ENCODE measurements at regions not wholly inside any gene's neighbourhood (a gene's known extent, or its start where the extent isn't known, plus 50 kb on each side); places are given as distances from the start of the nearest gene placed in this dataset.
A peak's percentile ranks its signal among the peaks of the same experiment; 100 is the strongest.

DNA sequence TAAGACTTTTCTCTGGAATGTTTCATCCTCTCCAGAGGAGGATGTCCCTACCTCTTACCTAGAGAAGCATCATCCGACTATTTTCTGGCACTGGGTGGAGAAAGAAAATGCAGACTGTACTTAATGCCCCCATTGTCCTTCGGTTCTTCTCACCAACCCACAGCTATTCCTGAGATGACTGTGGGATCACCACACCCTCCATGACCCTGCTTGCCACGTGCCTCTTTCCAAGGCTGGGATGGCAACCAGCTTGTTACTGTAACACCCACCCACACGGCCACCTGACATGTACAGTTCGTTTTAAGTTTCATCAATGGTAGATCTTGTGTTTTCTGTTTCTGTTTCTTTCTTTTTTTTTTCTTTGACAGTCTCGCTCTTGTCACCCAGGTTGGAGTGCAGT, 365.2 kb downstream of the FBXO15 start:
- DNase-seq: no peak

DNA sequence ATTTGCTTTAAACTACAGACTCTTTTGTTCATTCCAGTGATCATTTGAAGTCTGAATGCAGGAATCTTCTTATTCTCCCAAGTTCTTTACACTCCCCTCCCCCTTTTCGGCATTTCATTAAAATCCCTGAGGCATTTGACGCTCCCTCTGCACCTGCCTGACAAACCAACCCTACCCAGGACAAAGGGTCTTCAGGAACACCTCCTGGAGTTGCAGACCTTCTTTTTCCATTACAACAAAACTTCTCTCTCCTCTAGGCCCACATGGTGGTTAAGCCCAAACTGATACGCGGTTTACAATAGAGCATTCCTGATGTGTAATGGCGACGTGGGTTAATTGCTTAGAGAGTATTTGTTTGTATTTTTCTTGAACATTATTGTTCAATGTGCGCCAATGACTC, 367.4 kb downstream of the FBXO15 start:
- DNase-seq: no peak

DNA sequence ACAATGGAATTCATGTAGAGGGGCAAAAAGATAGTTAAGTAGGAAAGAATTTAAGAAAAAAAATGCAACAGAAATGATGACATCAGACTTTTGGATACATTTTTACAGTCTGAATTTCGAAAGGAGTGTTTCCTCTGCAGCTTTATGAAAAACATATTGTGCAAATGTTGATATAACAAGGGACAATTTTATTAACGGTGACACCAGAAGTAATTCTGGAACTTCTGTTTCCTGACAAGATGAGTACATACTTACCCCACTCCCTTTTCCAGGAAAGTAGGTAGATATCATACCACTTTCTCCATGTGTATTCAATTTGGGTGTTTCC, 369.6 kb downstream of the FBXO15 start:
- no peak for DNase-seq

DNA sequence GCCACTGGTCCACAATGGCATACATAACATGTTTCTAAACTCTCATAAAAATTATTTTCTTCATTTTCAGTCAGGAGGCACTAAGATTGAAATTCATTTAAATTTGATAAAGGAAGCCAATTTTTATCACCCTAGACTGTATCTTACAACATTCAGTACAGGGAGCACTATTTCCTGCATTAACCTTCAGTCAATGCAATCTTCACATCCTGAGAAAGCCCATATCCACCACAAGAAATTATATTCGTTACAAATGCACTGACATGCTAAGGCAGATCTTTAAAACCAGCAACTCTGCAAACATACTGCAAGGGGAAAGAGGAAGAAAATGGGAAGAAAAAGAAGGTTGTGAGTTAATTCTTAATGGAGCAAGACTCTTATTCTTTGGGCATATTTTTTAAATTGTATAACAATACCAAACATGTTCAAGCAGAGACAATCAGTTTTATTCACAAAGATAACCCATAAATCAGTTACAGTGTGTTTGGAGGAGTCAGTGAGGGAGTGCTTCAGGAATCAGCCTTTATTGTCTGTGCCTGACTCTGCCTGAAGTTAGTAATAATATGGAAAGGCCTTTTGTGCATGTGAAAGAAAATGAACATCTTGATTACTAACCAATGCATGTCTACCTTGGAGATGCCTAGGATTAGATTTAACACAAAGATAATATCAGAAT, 370.1 kb downstream of the FBXO15 start:
- no peak for DNase-seq

DNA sequence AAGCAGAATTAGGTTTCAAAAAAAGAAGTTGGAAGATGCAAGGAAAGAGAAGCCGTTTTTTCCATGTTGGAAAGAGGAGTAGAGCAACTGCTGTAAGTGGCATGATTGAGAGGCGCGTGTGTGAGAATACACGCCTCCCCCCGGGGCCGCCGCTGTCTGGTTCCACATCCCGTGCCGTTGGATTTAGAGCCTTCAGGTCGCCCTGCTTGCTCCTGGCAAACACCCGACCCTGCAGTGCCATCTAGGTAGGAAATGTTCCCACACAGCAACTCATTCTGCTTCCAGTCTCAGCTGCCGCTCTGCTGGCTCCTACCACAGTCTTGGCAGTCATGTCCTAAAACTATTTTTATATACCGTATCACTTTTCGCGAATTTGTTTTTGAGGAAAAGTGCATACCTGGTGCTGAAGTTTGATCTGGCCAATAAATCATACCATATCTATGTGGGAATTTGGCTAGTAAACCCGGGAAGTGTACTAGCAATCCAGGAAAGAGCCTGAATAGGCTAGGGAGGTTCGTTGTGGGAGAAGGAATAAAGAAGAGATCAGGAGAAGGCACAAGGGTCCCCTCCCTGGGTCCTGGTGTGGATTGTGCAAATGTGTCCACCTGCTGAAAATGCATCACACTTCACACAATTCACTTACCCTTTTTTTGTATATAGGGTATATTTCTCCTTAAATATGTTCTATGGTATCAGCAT, 372.7 kb downstream of the FBXO15 start:
- no peak for DNase-seq

DNA sequence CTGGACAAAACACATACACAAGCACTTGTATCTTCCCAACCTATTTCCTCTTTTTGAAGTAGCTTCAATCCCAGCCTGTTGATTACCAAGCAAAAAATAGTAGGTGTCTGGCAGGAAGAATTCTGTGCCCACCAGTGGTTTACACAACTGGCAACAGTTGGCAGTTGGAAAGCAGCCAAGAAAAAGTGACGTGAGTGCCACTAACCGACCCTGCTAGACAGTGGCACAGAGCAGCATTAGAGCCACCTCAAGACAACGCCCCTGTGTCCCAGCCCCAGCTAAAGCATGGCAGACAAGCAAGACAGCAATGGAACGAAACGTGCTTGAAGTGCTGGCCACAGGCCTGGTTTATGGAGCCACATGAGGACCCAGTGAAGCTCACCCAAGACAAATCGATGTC, 379.6 kb downstream of the FBXO15 start:
- DNase-seq: peak; percentile 56

DNA sequence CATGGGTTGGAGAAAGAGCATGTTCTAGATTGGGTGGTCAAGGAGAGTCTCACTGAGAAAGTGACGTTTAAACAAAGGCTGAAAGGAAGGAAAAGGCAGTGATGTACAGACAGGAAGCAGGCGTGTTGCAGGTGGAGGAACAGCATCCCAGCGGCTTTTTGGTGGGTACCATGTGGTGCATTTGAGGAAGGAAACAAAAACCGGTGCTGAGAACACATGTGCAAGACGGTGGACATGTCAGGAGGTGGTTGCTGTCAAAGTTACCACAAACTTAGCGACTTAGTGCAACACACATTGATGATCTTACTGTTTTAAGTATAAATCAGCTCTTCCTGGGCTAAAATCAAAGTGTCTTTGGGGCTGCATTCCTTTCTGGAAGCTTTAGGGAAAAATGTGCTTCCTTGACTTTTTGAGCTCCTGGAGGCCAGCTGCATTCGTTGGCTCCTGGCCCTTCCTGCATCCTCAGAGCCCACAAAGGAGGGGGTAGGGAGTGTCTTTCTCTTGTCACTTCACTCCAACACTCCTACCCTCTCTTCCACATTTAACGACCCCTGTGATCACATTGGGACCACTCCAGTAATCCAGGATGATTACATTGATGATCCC, 380.6 kb downstream of the FBXO15 start:
- DNase-seq: peak; percentile 35

GRCh38 chr18:73758446-73758845, 389.2 kb downstream of the FBXO15 start:
- DNase-seq: no peak

GRCh38 chr18:73756256-73757091, 391.2 kb downstream of the FBXO15 start:
- no peak for DNase-seq

DNA sequence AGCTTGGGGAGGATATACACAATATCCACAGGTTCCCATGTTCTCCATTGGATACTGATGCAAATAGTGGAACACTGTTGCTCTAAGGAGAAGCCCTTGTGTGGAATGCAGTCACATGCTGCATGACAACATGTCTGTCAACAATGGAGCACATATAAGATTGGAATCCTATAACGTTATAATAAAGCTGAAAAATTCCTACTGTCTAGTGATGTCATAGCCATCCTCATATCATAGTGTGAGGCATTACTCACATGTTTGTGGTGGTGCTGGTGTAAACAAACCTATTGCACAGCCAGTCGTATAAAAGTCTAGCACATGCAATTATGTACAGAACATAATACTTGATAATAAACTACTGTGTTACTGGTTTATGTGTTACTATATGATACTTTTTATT, 394.7 kb downstream of the FBXO15 start:
- DNase-seq: no peak

GRCh38 chr18:73752546-73752945, 395.1 kb downstream of the FBXO15 start:
- no peak for DNase-seq

GRCh38 chr18:73750052-73750451, 397.6 kb downstream of the FBXO15 start:
- DNase-seq: no peak

GRCh38 chr18:73749304-73749703, 398.3 kb downstream of the FBXO15 start:
- no peak for DNase-seq

GRCh38 chr18:73748731-73749130, 398.9 kb downstream of the FBXO15 start:
- no peak for DNase-seq

DNA sequence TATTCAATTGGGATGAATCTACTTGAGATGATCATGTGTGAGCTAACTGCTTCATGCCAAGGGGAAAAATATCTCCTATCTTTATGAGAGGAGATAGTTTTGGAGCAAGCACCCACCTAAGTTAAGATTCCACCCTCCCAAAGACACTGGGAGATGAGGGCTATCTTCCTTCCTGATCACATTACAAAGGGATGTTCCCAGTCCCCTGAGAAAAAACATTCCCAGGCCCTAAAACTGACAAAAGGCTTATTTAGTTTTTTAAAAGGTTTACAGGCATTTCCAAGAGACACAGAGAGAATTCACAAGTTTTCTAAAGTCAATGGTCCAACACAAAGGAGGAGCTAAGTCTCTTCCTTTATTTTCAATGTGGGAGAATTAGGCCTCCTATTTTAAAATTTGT, 401.5 kb downstream of the FBXO15 start:
- DNase-seq: no peak

DNA sequence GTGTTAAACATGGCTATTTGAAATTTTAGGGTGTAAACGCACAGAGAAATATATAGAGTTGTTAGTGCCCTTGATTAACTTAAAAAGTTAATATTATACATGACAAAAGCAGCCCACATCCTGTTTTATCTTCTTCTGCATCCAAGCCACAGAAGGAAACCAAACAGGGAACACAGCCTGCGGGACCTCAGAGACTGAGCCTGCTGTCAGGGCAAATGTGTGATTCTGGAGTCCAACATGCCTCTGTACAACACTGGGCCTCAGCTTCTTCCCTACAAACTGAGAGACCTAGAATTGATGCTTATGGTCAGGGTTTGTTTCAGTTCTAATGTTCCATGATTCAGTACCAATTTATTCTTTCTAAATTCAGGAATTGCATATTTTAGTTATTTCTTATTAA, 404.7 kb downstream of the FBXO15 start:
- DNase-seq: no peak

- DNase-seq: no peak
These were observed 405.7 kb downstream of the FBXO15 start for GRCh38 chr18:73741946-73742345.

GRCh38 chr18:73739098-73739497, 408.5 kb downstream of the FBXO15 start:
- DNase-seq: no peak

GRCh38 chr18:73737990-73738389, 409.6 kb downstream of the FBXO15 start:
- no peak for DNase-seq

GRCh38 chr18:73735836-73736235, 411.8 kb downstream of the FBXO15 start:
- DNase-seq: no peak

- DNase-seq: no peak
These were observed 413.8 kb downstream of the FBXO15 start for GRCh38 chr18:73733806-73734314.

DNA sequence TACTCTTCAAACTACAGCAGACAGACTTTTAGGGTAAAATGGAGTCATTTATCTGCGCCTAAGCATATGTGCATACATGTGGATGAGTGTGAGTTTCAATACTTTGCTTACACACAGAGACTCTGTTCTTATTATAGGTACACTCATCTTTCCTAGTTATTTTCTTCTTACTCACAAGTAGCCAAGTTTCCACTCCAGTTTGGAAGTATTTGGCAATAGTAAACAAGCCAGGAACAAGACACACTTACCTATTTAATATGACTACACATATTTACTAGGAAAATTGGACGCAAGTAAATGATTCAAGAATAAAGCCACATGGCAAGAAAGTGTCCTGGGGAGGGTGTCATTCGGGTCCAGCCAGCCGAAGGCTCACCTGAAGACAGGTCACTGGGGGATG, 414.3 kb downstream of the FBXO15 start:
- DNase-seq: no peak

DNA sequence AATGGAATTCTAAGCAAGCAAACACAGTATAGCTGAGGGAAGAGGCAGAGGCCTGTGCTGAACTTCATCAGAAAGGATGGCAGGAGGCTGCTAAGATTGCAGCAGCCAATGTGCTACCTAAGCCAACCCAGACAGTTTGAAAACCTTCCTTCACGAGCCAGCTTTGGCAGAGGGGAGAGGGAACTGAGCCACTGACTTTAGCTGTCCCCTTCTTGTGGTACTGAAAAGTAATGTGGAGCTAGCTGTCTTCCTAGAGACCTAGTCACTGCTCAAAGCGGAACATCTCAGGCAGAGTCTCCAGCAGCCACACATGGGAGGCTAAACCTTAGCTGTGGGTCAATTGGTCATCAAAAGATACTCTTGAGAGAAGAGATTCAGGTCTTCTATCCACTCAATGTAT, 419.0 kb downstream of the FBXO15 start:
- no peak for DNase-seq

Measured in hematopoietic multipotent progenitor cell treated with erythropoietin and hydrocortisone succinate and interleukin-3 and kit ligand, for 6 days (in vitro differentiated cells).